DMS114 treated with DMSO at 0.1 percent for 48 hours (cell line): ENCODE measurements at regions not wholly inside any gene's neighbourhood (a gene's known extent, or its start where the extent isn't known, plus 50 kb on each side); places are given as distances from the start of the nearest gene placed in this dataset.

Experiments used
- DNase-seq: peaks from one replicate; lab custom pipeline; 2025; ENCODE audit not compliant: unreplicated experiment; lab: John Stamatoyannopoulos, UW

- DNase-seq: no peak
These were observed 51.1 kb upstream of the NCOA1 start for GRCh38 chr2:24439971-24440340.

DNA sequence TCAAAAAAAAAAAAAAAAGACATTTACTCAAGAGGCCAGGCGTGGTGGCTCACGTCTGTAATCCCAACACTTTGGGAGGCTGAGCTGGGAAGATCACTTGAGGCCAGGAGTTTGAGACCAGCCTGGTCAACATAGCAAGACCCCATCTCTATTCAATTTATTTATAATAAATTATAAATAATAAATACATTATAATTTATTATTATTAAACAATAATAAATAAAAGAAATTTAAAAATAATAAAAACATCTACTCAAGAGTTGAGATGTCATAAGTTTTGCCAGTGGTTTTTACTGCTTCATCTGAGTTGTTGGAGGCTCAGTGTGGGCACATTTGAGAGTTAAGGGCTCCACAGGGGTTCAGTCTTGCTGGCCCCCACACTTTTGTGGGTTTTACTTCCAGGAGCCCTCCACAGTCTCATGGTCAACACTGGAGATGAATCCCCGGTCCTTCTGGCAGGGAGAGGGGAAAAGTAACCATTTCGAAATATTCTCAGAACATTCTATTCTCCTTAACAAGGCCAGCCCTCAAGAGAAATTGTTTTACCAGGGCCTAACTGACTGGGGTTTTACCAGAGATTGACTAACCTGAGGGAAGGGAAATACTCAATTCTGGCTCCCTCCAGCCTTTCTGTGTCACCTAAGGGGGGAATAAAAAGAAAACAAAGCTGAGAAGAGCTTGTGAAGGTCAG is 51.6 kb upstream of the NCOA1 start:
- DNase-seq: no peak

DNA sequence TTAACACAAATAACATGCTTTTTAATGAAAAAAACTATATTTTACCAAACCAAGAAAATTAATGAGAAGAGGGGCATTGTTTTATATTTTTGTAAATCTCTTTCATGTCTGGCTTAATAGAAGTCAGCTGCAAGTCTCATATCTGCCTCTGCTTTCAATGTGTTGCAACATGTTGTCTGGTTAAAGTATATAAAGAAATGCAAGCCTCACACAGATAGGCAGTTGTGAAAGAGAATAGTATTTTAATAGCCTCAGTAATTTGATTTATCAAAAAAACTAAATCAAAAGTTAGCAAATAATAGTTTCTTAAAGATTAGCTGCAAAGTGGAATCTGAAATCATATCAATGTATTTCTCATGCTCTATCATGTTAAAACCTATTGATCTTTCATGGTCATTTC is 52.9 kb upstream of the NCOA1 start:
- no peak for DNase-seq

- no peak for DNase-seq
These were observed 55.4 kb upstream of the NCOA1 start for GRCh38 chr2:24435391-24436316.

GRCh38 chr2:24434541-24434940 is 56.5 kb upstream of the NCOA1 start:
- no peak for DNase-seq

DNA sequence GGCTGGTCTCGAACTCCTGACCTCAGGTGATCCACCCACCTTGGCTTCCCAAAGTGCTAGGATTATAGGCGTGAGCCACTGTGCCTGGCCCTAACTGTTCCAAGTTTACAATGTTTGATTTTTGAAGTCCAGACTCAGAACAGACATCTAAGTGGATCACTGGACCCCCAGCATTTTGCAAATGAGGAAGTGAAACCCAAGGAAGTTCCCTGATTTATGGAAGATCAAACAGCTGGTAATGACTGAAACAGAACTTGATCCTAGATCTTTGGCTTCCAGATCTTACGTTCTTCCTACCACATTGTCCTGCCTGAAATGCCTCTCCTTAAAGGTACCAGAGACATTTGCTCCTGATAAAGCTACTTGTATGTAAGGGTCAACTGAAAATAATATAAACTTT is 58.3 kb upstream of the NCOA1 start:
- DNase-seq: no peak

GRCh38 chr2:24432121-24432520 is 58.9 kb upstream of the NCOA1 start:
- DNase-seq: no peak

GRCh38 chr2:24429197-24430074 is 61.6 kb upstream of the NCOA1 start:
- no peak for DNase-seq

- no peak for DNase-seq
These were observed 64.1 kb upstream of the ITSN2 start for GRCh38 chr2:24424387-24424786.

DNA sequence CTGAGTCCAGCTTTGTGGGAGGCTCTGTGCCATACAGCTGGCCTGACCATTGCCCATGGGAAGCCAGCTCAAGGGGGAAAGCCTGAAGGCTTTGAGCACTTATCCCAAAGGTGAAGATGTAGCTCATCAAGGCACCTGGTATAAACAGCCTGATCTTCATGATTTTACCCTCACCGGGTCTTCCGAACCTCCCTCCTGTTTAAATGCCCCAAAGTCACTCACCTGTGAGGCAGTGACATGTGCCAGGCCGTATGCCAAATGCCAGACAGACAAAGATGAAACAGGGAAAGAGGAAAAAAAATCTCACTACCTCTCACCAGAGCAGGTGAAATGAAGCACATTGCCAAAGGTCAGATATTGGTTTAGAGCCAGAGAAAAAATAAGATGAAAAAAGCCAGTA is 62.8 kb upstream of the ITSN2 start:
- DNase-seq: no peak

DNA sequence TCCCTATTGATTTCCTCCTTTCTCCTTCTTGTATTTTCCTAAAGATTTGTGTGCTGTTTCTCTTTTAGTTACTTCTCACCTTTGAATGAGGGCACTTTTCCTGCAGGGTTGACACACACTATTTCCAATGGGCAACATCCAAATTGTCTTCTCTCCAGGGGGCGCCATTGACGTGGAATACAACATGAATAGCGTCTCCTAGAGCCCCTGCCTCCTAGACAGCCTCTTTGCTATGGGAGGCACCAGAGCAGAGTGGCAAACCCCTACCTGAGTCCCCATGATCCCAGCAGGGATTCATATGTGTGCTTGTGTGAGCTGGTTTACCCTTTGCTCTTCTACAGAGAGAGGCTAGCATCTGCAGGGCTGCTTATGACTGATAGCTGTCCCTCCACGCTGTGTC is 61.3 kb upstream of the ITSN2 start:
- DNase-seq: peak; percentile 17

DNA sequence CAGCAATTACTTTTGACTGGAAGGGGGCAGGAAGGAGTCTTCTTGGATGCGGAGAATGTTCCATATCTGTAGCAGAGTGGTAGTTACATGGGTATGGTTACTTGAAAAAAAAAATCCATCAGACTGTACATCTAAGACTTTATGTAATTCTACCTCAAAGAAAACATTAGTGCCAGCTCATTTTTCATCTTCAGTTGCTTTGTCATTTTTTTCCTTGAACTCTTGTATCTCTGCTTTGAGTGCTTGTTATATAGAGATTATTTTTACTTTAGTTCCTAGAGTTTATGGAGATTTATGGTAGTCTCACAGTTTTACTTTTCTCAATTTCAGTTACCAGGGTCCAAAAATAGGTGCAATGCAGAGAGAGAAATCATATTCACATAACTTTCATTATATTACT is 60.0 kb upstream of the ITSN2 start:
- DNase-seq: no peak

DNA sequence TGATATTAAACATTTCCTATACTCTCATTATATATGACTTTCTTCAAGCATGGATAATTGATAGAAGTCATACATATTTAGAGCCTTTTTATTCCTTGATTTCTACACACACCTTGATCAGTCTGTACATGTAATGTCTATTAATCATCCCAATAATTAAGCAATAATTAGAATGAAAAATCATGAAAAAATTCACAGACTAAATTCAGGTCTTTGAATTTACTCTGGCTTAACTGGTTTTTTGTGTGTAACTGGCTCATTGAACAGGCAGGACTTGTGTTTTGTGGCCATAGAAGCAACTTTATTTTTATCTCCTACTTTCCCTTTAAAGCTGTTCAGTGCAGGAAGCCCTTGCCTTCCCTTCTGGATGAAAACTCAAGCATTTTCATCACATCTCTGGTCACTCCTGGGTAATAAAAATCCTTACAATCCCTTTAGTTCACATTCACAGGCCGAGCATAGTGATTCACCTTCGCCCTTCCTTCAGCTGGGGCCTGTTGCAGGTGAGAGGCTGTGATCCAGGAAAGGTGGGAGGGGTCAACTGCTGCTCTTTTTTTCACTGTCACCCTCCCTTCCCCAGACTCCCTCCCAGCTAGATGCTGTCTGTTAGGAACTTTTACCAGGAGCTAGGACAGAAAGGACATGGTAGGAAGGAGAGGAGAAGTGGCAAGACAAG is 58.0 kb upstream of the ITSN2 start:
- no peak for DNase-seq

DNA sequence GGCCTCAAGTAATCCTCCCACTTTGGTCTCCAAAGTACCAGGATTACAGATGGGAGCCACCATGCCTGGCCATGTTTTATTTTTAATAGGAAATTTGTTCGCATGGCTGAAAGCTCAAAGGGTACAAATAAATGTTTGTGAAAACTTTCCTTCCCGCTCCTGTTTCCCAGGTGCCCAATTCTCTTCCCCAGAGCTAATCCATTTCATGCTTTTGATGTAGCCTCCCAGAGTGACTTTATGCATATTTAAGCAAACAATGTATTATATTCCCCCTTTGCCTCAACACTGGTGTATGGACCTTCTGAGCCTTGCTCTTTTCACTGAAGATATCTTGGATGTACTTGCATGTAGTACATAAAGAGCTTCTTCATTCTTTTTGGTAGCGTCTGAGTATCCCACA is 52.5 kb upstream of the ITSN2 start:
- no peak for DNase-seq

DNA sequence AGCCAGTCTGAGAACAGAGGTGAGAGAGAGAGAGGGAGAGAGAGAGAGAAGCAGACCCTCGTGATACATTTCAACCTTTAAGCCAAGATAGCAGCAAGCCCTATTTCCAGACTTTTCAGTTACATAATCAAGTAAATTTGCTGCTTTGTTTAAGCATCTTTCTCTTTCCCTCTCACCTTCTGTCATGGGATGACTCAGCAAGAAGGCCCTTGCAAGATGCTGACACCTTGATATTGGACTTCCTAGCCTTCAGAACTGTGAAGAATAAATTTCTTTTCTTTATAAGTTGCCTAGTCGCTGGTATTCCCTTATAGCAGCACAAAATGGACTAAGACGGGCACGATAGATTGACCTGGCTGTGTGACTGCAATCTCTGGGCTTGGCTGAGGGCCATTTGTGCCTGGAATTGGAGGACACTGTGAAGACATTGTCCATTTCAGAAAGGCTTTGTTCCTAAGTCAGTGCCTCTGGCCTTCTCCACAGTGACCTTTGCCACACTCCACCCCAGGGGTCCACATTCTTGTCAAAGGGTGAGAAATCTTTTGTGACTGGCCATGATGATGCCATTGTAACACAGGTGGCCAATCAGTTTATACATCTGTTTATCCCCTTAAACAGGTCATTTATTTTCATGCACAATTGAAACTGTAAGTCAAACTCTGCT is 51.3 kb upstream of the ITSN2 start:
- DNase-seq: no peak

DNA sequence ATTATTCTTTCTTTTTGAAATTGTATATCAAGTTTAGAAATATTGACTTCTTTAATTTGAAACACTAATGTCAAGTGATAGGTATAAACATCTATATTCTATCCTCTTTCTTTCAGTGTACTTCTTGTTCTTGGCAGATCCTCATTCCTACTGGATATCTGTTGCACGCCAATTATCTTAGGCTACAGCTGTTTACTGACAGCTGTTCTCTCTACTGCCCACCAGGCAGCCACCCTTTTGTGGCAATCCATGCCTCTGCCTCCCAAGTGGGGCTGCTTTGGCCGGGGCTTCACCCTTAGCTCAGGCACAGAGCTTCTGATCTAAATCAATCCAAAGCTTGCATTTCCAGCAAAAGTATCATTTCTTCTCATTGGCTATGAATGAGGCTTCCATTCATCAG is 50.6 kb upstream of the ITSN2 start:
- no peak for DNase-seq

DNA sequence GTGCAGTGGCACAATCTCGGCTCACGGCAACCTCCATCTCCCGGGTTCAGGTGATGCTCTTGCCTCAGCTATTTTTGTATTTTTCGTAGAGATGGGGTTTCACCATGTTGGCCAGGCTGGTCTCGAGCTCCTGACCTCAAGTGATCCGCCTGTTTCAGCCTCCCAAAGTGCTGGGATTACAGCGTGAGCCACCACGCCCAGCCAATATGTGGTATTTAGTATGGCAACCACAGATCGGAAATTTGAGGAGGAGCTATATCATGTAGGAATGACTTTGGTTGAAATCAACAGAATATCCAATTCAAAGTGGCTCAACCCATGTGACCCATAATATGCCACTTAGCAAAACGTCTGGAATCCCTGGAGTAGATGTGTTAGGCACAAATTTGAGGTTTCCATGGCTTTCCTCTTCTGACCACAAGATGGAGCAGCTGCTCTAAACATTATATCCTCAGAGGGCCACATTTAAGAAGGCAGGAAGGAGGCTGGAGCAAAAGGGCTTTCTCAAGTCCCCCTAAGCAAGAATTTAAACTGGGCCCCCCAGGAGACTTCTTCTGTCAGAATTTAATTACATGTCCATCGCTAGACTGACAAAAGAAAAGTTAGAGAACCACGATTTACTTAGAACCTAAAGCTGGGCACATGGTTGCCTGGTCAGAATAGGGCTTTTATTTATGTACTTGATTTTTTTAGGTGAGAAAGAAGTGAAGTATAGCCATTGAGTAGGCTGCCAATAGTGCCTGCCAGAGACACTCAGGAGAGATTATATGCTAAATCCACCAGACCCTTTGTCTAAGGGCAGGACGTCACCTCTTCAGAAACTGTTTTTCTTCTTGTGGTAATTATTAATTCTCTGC is 49.6 kb upstream of the ITSN2 start:
- DNase-seq: peak; percentile 63
